GM23338 (cell line): ENCODE measurements at regions not wholly inside any gene's neighbourhood (a gene's known extent, or its start where the extent isn't known, plus 50 kb on each side); places are given as distances from the start of the nearest gene placed in this dataset.

Experiments used
- ATAC-seq: fragments of 200-7000 bp; cut with Tn5 transposase; 3 replicates; pipeline ENCODE4 v1.9.1; 2020
- DNase-seq: peaks from one replicate; pipeline ENCODE4 v3.0.0-alpha.2; 2015; ENCODE audit warnings: low spot score
- H2AFZ ChIP-seq: fragments of 200-600 bp; sonication (generic); 2 replicates; pipeline ENCODE4 v1.8.0; 2016; ENCODE audit warnings: antibody characterized with exemption, mild to moderate bottlenecking, moderate library complexity
- H3F3A ChIP-seq: fragments of 200-600 bp; sonication (generic); replicated peaks from 2 replicates; pipeline ENCODE4 v1.8.0; 2017; ENCODE audit warnings: antibody characterized with exemption, mixed run types, low read depth
- H3K27ac ChIP-seq: fragments of 200-600 bp; sonication (generic); 2 replicates; pipeline ENCODE4 v1.6.1; 2016; ENCODE audit warnings: low read depth
- H3K27me3 ChIP-seq: fragments of 200-600 bp; sonication (generic); 2 replicates; pipeline ENCODE4 v1.8.0; 2016; ENCODE audit warnings: mild to moderate bottlenecking, mixed run types, moderate library complexity; ENCODE audit not compliant: insufficient read depth
- H3K36me3 ChIP-seq: fragments of 200-600 bp; sonication (generic); 2 replicates; pipeline ENCODE4 v1.8.0; 2016; ENCODE audit warnings: mild to moderate bottlenecking; ENCODE audit not compliant: insufficient read depth
- H3K4me1 ChIP-seq: fragments of 200-600 bp; sonication (generic); 2 replicates; pipeline ENCODE4 v1.8.0; 2016; ENCODE audit warnings: mild to moderate bottlenecking, moderate library complexity; ENCODE audit not compliant: insufficient read depth
- H3K4me2 ChIP-seq: fragments of 200-600 bp; sonication (generic); 2 replicates; pipeline ENCODE4 v1.7.1; 2017; ENCODE audit warnings: mixed run types
- H3K4me3 ChIP-seq: fragments of 200-600 bp; sonication (generic); 2 replicates; pipeline ENCODE4 v1.6.1; 2016; ENCODE audit warnings: mixed run types
- H3K79me2 ChIP-seq: fragments of 200-600 bp; sonication (generic); replicated peaks from 2 replicates; pipeline ENCODE4 v1.8.0; 2017; ENCODE audit warnings: mild to moderate bottlenecking; ENCODE audit not compliant: insufficient read depth
- H3K9me2 ChIP-seq: fragments of 200-600 bp; sonication (generic); 2 replicates; pipeline ENCODE4 v1.8.0; 2017; ENCODE audit not compliant: insufficient read depth
- H4K20me1 ChIP-seq: fragments of 200-600 bp; sonication (generic); replicated peaks from 2 replicates; pipeline ENCODE4 v1.8.0; 2017; ENCODE audit warnings: mild to moderate bottlenecking; ENCODE audit not compliant: insufficient read depth
- H3K27ac Mint-ChIP-seq: 2 replicates; pipeline ENCODE4 v1.8.0; 2020; ENCODE audit warnings: inconsistent platforms, mild to moderate bottlenecking, moderate library complexity, mixed read lengths
- H3K27me3 Mint-ChIP-seq: 3 replicates; pipeline ENCODE4 v1.8.0; 2022; ENCODE audit warnings: low read depth, mild to moderate bottlenecking, moderate library complexity, mixed read lengths, inconsistent platforms; ENCODE audit not compliant: insufficient read depth, poor library complexity
- H3K36me3 Mint-ChIP-seq: 3 replicates; pipeline ENCODE4 v1.8.0; 2021; ENCODE audit warnings: low read depth, mild to moderate bottlenecking, inconsistent platforms, moderate library complexity, mixed read lengths
- H3K4me1 Mint-ChIP-seq: 3 replicates; pipeline ENCODE4 v1.8.0; 2020; ENCODE audit warnings: mild to moderate bottlenecking, inconsistent platforms, mixed read lengths
- H3K4me3 Mint-ChIP-seq: 3 replicates; pipeline ENCODE4 v1.8.0; 2021; ENCODE audit warnings: moderate library complexity, mild to moderate bottlenecking, inconsistent platforms, mixed read lengths
- H3K9me3 Mint-ChIP-seq: 3 replicates; pipeline ENCODE4 v1.8.0; 2020; ENCODE audit warnings: moderate library complexity, mild to moderate bottlenecking, inconsistent platforms, mixed read lengths
- CREB1 ChIP-seq: fragments of 250-450 bp; sonication (Bioruptor Pico); IDR thresholded peaks from 2 replicates; pipeline ENCODE4 v1.5.0; 2020; ENCODE audit warnings: low read depth, mild to moderate bottlenecking, moderate library complexity
- CTCF ChIP-seq, 2 experiments: fragments of 200-600 bp in 1 of 2; sonication (generic) in 1 of 2; conservative IDR thresholded peaks; 2 replicates each; pipeline versions ENCODE4 v1.5.1 to v1.6.1; 2016 to 2017; ENCODE audit warnings: antibody characterized with exemption in 2 of 2, low read depth in 2 of 2, mild to moderate bottlenecking in 2 of 2, moderate library complexity in 1 of 2
- ETS1 ChIP-seq: IDR thresholded peaks from 2 replicates; pipeline ENCODE4 v1.6.1; 2016; ENCODE audit warnings: antibody characterized with exemption
- EZH2 ChIP-seq: fragments of 200-600 bp; sonication (generic); IDR thresholded peaks from one replicate; pipeline ENCODE4 v1.8.0; 2017; ENCODE audit warnings: antibody characterized with exemption, mild to moderate bottlenecking, low read depth; ENCODE audit not compliant: unreplicated experiment
- EZH2phosphoT487 ChIP-seq: fragments of 200-600 bp; sonication (generic); IDR thresholded peaks from one replicate; pipeline ENCODE4 v1.8.1; 2018; ENCODE audit warnings: antibody characterized with exemption; ENCODE audit not compliant: unreplicated experiment
- NANOG ChIP-seq: IDR thresholded peaks from 2 replicates; pipeline ENCODE4 v1.6.1; 2016; ENCODE audit warnings: antibody characterized with exemption, borderline replicate concordance
- POLR2AphosphoS5 ChIP-seq: IDR thresholded peaks from 2 replicates; pipeline ENCODE4 v1.6.1; 2016; ENCODE audit warnings: antibody characterized with exemption, low read depth
- REST ChIP-seq: IDR thresholded peaks from one replicate; pipeline ENCODE4 v1.6.1; 2018; ENCODE audit warnings: antibody characterized with exemption; ENCODE audit not compliant: unreplicated experiment
- STAT1 ChIP-seq: IDR thresholded peaks from one replicate; pipeline ENCODE4 v1.6.1; 2016; ENCODE audit warnings: antibody characterized with exemption; ENCODE audit not compliant: unreplicated experiment
- ZNF114 ChIP-seq: fragments of 250-450 bp; sonication (Bioruptor Pico); IDR thresholded peaks from 2 replicates; pipeline ENCODE4 v1.5.0; 2020; ENCODE audit warnings: mild to moderate bottlenecking, moderate library complexity
- ZNF331 ChIP-seq: fragments of 250-450 bp; sonication (Bioruptor Pico); IDR thresholded peaks from 2 replicates; pipeline ENCODE4 v1.5.0; 2020; ENCODE audit warnings: low read depth, mild to moderate bottlenecking, moderate library complexity

- TF ChIP-seq EZH2phosphoT487: no peak
- no peak for TF ChIP-seq ZNF114 (CRISPR knock-in tag)
- no peak for TF ChIP-seq CREB1 (CRISPR knock-in tag)
Observed at GRCh38 chr9:116007824-116008223, 145.8 kb upstream of the PAPPA start (continued).

GRCh38 chr9:116008278-116008677, 145.3 kb upstream of the PAPPA start:
- Mint-ChIP-seq H3K4me3 (no peak overlapping the region), H3K9me3 (no peaks in the 10 kb centered on the region), H3K27me3 (no peaks in the 10 kb centered on the region), H3K36me3 (no peaks in the 10 kb centered on the region), H3K4me1 (no peaks in the 10 kb centered on the region), H3K27ac (no peak overlapping the region)
- H3K27ac ChIP-seq: no peak overlapping the region
- H3K79me2 ChIP-seq: no peaks in the 10 kb centered on the region
- H3K4me1 ChIP-seq: no peaks in the 10 kb centered on the region
- H2AFZ ChIP-seq: no peak overlapping the region; the same call in 1 of the 2 replicates
- peaks cover 8% of the 10 kb centered on the region; the same call in 1 of the 2 replicates for H3K9me2 ChIP-seq
- H4K20me1 ChIP-seq: no peaks in the 10 kb centered on the region
- no peaks in the 10 kb centered on the region for H3K27me3 ChIP-seq
- DNase-seq: peak; percentile 1
- no peak overlapping the region for H3K4me3 ChIP-seq
- TF ChIP-seq STAT1 (no peak), REST (no peak), NANOG (no peak), CTCF (conservative IDR thresholded peaks at IDR 0.05; ENCODE audit: low read depth in 2 of 2) (no peak), EZH2 (no peak), ZNF331 (CRISPR knock-in tag) (no peak)
- ATAC-seq: no peak
- no peaks in the 10 kb centered on the region for H3K36me3 ChIP-seq
- H3F3A ChIP-seq: no peaks in the 10 kb centered on the region
- no peak overlapping the region for H3K4me2 ChIP-seq

- Histone ChIP-seq H3F3A (no peaks in the 10 kb centered on the region), H3K4me3 (no peak overlapping the region), H2AFZ (no peak overlapping the region), H3K79me2 (no peaks in the 10 kb centered on the region), H4K20me1 (no peaks in the 10 kb centered on the region), H3K27me3 (no peaks in the 10 kb centered on the region), H3K9me2 (peaks cover 8% of the 10 kb centered on the region; the same call in 1 of the 2 replicates), H3K36me3 (no peaks in the 10 kb centered on the region), H3K4me1 (no peaks in the 10 kb centered on the region), H3K27ac (no peak overlapping the region), H3K4me2 (no peak overlapping the region)
- Mint-ChIP-seq H3K27ac (no peak overlapping the region), H3K4me1 (no peaks in the 10 kb centered on the region), H3K9me3 (no peaks in the 10 kb centered on the region), H3K4me3 (no peak overlapping the region), H3K36me3 (no peaks in the 10 kb centered on the region), H3K27me3 (no peaks in the 10 kb centered on the region)
- DNase-seq (no peak), ATAC-seq (no peak)
- TF ChIP-seq EZH2 (no peak), STAT1 (no peak), CTCF (conservative IDR thresholded peaks at IDR 0.05; ENCODE audit: low read depth in 2 of 2) (no peak), ZNF331 (CRISPR knock-in tag) (no peak), ETS1 (no peak), EZH2phosphoT487 (no peak), POLR2AphosphoS5 (no peak)
Observed at GRCh38 chr9:116009420-116009819, 144.2 kb upstream of the PAPPA start.
